GM23338 (cell line): ENCODE measurements at regions not wholly inside any gene's neighbourhood (a gene's known extent, or its start where the extent isn't known, plus 50 kb on each side); places are given as distances from the start of the nearest gene placed in this dataset.

ENCODE experiments used
- ATAC-seq: fragments of 200-7000 bp; cut with Tn5 transposase; 3 replicates; pipeline ENCODE4 v1.9.1; 2020
- DNase-seq: peaks from one replicate; pipeline ENCODE4 v3.0.0-alpha.2; 2015; ENCODE audit warnings: low spot score
- H2AFZ ChIP-seq: fragments of 200-600 bp; sonication (generic); 2 replicates; pipeline ENCODE4 v1.8.0; 2016; ENCODE audit warnings: antibody characterized with exemption, mild to moderate bottlenecking, moderate library complexity
- H3F3A ChIP-seq: fragments of 200-600 bp; sonication (generic); replicated peaks from 2 replicates; pipeline ENCODE4 v1.8.0; 2017; ENCODE audit warnings: antibody characterized with exemption, mixed run types, low read depth
- H3K27ac ChIP-seq: fragments of 200-600 bp; sonication (generic); 2 replicates; pipeline ENCODE4 v1.6.1; 2016; ENCODE audit warnings: low read depth
- H3K27me3 ChIP-seq: fragments of 200-600 bp; sonication (generic); 2 replicates; pipeline ENCODE4 v1.8.0; 2016; ENCODE audit warnings: mild to moderate bottlenecking, mixed run types, moderate library complexity; ENCODE audit not compliant: insufficient read depth
- H3K36me3 ChIP-seq: fragments of 200-600 bp; sonication (generic); 2 replicates; pipeline ENCODE4 v1.8.0; 2016; ENCODE audit warnings: mild to moderate bottlenecking; ENCODE audit not compliant: insufficient read depth
- H3K4me1 ChIP-seq: fragments of 200-600 bp; sonication (generic); 2 replicates; pipeline ENCODE4 v1.8.0; 2016; ENCODE audit warnings: mild to moderate bottlenecking, moderate library complexity; ENCODE audit not compliant: insufficient read depth
- H3K4me2 ChIP-seq: fragments of 200-600 bp; sonication (generic); 2 replicates; pipeline ENCODE4 v1.7.1; 2017; ENCODE audit warnings: mixed run types
- H3K4me3 ChIP-seq: fragments of 200-600 bp; sonication (generic); 2 replicates; pipeline ENCODE4 v1.6.1; 2016; ENCODE audit warnings: mixed run types
- H3K79me2 ChIP-seq: fragments of 200-600 bp; sonication (generic); replicated peaks from 2 replicates; pipeline ENCODE4 v1.8.0; 2017; ENCODE audit warnings: mild to moderate bottlenecking; ENCODE audit not compliant: insufficient read depth
- H3K9me2 ChIP-seq: fragments of 200-600 bp; sonication (generic); 2 replicates; pipeline ENCODE4 v1.8.0; 2017; ENCODE audit not compliant: insufficient read depth
- H4K20me1 ChIP-seq: fragments of 200-600 bp; sonication (generic); replicated peaks from 2 replicates; pipeline ENCODE4 v1.8.0; 2017; ENCODE audit warnings: mild to moderate bottlenecking; ENCODE audit not compliant: insufficient read depth
- H3K27ac Mint-ChIP-seq: 2 replicates; pipeline ENCODE4 v1.8.0; 2020; ENCODE audit warnings: inconsistent platforms, mild to moderate bottlenecking, moderate library complexity, mixed read lengths
- H3K27me3 Mint-ChIP-seq: 3 replicates; pipeline ENCODE4 v1.8.0; 2022; ENCODE audit warnings: low read depth, mild to moderate bottlenecking, moderate library complexity, mixed read lengths, inconsistent platforms; ENCODE audit not compliant: insufficient read depth, poor library complexity
- H3K36me3 Mint-ChIP-seq: 3 replicates; pipeline ENCODE4 v1.8.0; 2021; ENCODE audit warnings: low read depth, mild to moderate bottlenecking, inconsistent platforms, moderate library complexity, mixed read lengths
- H3K4me1 Mint-ChIP-seq: 3 replicates; pipeline ENCODE4 v1.8.0; 2020; ENCODE audit warnings: mild to moderate bottlenecking, inconsistent platforms, mixed read lengths
- H3K4me3 Mint-ChIP-seq: 3 replicates; pipeline ENCODE4 v1.8.0; 2021; ENCODE audit warnings: moderate library complexity, mild to moderate bottlenecking, inconsistent platforms, mixed read lengths
- H3K9me3 Mint-ChIP-seq: 3 replicates; pipeline ENCODE4 v1.8.0; 2020; ENCODE audit warnings: moderate library complexity, mild to moderate bottlenecking, inconsistent platforms, mixed read lengths
- CREB1 ChIP-seq: fragments of 250-450 bp; sonication (Bioruptor Pico); IDR thresholded peaks from 2 replicates; pipeline ENCODE4 v1.5.0; 2020; ENCODE audit warnings: low read depth, mild to moderate bottlenecking, moderate library complexity
- CTCF ChIP-seq, 2 experiments: fragments of 200-600 bp in 1 of 2; sonication (generic) in 1 of 2; conservative IDR thresholded peaks; 2 replicates each; pipeline versions ENCODE4 v1.5.1 to v1.6.1; 2016 to 2017; ENCODE audit warnings: antibody characterized with exemption in 2 of 2, low read depth in 2 of 2, mild to moderate bottlenecking in 2 of 2, moderate library complexity in 1 of 2
- ETS1 ChIP-seq: IDR thresholded peaks from 2 replicates; pipeline ENCODE4 v1.6.1; 2016; ENCODE audit warnings: antibody characterized with exemption
- EZH2 ChIP-seq: fragments of 200-600 bp; sonication (generic); IDR thresholded peaks from one replicate; pipeline ENCODE4 v1.8.0; 2017; ENCODE audit warnings: antibody characterized with exemption, mild to moderate bottlenecking, low read depth; ENCODE audit not compliant: unreplicated experiment
- EZH2phosphoT487 ChIP-seq: fragments of 200-600 bp; sonication (generic); IDR thresholded peaks from one replicate; pipeline ENCODE4 v1.8.1; 2018; ENCODE audit warnings: antibody characterized with exemption; ENCODE audit not compliant: unreplicated experiment
- JUNB ChIP-seq: IDR thresholded peaks from one replicate; pipeline ENCODE4 v1.6.1; 2016; ENCODE audit warnings: antibody characterized with exemption; ENCODE audit not compliant: unreplicated experiment
- NANOG ChIP-seq: IDR thresholded peaks from 2 replicates; pipeline ENCODE4 v1.6.1; 2016; ENCODE audit warnings: antibody characterized with exemption, borderline replicate concordance
- POLR2AphosphoS5 ChIP-seq: IDR thresholded peaks from 2 replicates; pipeline ENCODE4 v1.6.1; 2016; ENCODE audit warnings: antibody characterized with exemption, low read depth
- STAT1 ChIP-seq: IDR thresholded peaks from one replicate; pipeline ENCODE4 v1.6.1; 2016; ENCODE audit warnings: antibody characterized with exemption; ENCODE audit not compliant: unreplicated experiment
- ZNF114 ChIP-seq: fragments of 250-450 bp; sonication (Bioruptor Pico); IDR thresholded peaks from 2 replicates; pipeline ENCODE4 v1.5.0; 2020; ENCODE audit warnings: mild to moderate bottlenecking, moderate library complexity
- ZNF331 ChIP-seq: fragments of 250-450 bp; sonication (Bioruptor Pico); IDR thresholded peaks from 2 replicates; pipeline ENCODE4 v1.5.0; 2020; ENCODE audit warnings: low read depth, mild to moderate bottlenecking, moderate library complexity
- TF ChIP-seq, protein P1 (sequence below): fragments of 250-450 bp; sonication (Bioruptor Pico); IDR thresholded peaks from 2 replicates; pipeline ENCODE4 v1.5.0; 2020; ENCODE audit warnings: mild to moderate bottlenecking, moderate library complexity

- TF ChIP-seq ZNF114 (no peak), NANOG (no peak), STAT1 (no peak), ZNF331 (CRISPR knock-in tag) (no peak), CTCF (conservative IDR thresholded peaks at IDR 0.05; ENCODE audit: low read depth in 2 of 2) (no peak)
Observed at GRCh38 chr4:31114816-31115215, 394.6 kb downstream of the PCDH7 start (continued).

GRCh38 chr4:31124008-31124585, 403.9 kb downstream of the PCDH7 start:
- Histone ChIP-seq H2AFZ (no peak overlapping the region), H3K4me2 (no peak overlapping the region), H4K20me1 (no peaks in the 10 kb centered on the region), H3K27ac (no peak overlapping the region), H3K9me2 (no peaks in the 10 kb centered on the region), H3K79me2 (no peaks in the 10 kb centered on the region), H3K36me3 (no peaks in the 10 kb centered on the region), H3K27me3 (no peaks in the 10 kb centered on the region), H3F3A (no peaks in the 10 kb centered on the region), H3K4me3 (no peak overlapping the region), H3K4me1 (peaks cover 11% of the 10 kb centered on the region)
- DNase-seq (no peak), ATAC-seq (no peak)
- Mint-ChIP-seq H3K27ac (no peak overlapping the region), H3K36me3 (no peaks in the 10 kb centered on the region), H3K4me3 (no peak overlapping the region), H3K4me1 (peaks cover 8% of the 10 kb centered on the region), H3K27me3 (no peaks in the 10 kb centered on the region), H3K9me3 (no peaks in the 10 kb centered on the region)
- TF ChIP-seq ETS1 = no peak
- no peak for TF ChIP-seq JUNB
- TF ChIP-seq ZNF331 (CRISPR knock-in tag) = no peak
- TF ChIP-seq CTCF (conservative IDR thresholded peaks at IDR 0.05; ENCODE audit: low read depth in 2 of 2) = no peak
- TF ChIP-seq ZNF114 = no peak
- TF ChIP-seq POLR2AphosphoS5 = no peak
- no peak for TF ChIP-seq NANOG
- TF ChIP-seq, protein P1, sequence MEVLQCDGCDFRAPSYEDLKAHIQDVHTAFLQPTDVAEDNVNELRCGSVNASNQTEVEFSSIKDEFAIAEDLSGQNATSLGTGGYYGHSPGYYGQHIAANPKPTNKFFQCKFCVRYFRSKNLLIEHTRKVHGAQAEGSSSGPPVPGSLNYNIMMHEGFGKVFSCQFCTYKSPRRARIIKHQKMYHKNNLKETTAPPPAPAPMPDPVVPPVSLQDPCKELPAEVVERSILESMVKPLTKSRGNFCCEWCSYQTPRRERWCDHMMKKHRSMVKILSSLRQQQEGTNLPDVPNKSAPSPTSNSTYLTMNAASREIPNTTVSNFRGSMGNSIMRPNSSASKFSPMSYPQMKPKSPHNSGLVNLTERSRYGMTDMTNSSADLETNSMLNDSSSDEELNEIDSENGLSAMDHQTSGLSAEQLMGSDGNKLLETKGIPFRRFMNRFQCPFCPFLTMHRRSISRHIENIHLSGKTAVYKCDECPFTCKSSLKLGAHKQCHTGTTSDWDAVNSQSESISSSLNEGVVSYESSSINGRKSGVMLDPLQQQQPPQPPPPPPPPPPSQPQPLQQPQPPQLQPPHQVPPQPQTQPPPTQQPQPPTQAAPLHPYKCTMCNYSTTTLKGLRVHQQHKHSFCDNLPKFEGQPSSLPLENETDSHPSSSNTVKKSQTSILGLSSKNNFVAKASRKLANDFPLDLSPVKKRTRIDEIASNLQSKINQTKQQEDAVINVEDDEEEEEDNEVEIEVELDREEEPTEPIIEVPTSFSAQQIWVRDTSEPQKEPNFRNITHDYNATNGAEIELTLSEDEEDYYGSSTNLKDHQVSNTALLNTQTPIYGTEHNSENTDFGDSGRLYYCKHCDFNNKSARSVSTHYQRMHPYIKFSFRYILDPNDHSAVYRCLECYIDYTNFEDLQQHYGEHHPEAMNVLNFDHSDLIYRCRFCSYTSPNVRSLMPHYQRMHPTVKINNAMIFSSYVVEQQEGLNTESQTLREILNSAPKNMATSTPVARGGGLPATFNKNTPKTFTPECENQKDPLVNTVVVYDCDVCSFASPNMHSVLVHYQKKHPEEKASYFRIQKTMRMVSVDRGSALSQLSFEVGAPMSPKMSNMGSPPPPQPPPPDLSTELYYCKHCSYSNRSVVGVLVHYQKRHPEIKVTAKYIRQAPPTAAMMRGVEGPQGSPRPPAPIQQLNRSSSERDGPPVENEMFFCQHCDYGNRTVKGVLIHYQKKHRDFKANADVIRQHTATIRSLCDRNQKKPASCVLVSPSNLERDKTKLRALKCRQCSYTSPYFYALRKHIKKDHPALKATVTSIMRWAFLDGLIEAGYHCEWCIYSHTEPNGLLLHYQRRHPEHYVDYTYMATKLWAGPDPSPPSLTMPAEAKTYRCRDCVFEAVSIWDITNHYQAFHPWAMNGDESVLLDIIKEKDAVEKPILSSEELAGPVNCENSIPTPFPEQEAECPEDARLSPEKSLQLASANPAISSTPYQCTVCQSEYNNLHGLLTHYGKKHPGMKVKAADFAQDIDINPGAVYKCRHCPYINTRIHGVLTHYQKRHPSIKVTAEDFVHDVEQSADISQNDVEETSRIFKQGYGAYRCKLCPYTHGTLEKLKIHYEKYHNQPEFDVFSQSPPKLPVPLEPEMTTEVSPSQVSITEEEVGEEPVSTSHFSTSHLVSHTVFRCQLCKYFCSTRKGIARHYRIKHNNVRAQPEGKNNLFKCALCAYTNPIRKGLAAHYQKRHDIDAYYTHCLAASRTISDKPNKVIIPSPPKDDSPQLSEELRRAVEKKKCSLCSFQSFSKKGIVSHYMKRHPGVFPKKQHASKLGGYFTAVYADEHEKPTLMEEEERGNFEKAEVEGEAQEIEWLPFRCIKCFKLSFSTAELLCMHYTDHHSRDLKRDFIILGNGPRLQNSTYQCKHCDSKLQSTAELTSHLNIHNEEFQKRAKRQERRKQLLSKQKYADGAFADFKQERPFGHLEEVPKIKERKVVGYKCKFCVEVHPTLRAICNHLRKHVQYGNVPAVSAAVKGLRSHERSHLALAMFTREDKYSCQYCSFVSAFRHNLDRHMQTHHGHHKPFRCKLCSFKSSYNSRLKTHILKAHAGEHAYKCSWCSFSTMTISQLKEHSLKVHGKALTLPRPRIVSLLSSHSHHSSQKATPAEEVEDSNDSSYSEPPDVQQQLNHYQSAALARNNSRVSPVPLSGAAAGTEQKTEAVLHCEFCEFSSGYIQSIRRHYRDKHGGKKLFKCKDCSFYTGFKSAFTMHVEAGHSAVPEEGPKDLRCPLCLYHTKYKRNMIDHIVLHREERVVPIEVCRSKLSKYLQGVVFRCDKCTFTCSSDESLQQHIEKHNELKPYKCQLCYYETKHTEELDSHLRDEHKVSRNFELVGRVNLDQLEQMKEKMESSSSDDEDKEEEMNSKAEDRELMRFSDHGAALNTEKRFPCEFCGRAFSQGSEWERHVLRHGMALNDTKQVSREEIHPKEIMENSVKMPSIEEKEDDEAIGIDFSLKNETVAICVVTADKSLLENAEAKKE (CRISPR knock-in tag) = no peak
- TF ChIP-seq EZH2 = no peak
- no peak for TF ChIP-seq CREB1 (CRISPR knock-in tag)
- TF ChIP-seq STAT1 = no peak
- TF ChIP-seq EZH2phosphoT487 = no peak
